Prostate gland (tissue), 2 donors: ENCODE measurements at regions not wholly inside any gene's neighbourhood (a gene's known extent, or its start where the extent isn't known, plus 50 kb on each side); places are given as distances from the start of the nearest gene placed in this dataset.
"Not testable (repeated sequence)": the region's sequence is repeated elsewhere in the genome, so short reads cannot be mapped to it uniquely, and the experiment has no call there.

ENCODE experiments used
- DNase-seq: peaks from one replicate; pipeline ENCODE4 v3.0.0-alpha.2; 2019; ENCODE audit warnings: low spot score
- H3K27ac ChIP-seq, 2 donors: fragments of 200-600 bp; sonication (generic); 2 replicates each; pipeline ENCODE4 v1.5.1; 2017 to 2019
- H3K27me3 ChIP-seq: fragments of 200-600 bp; sonication (generic); replicated peaks from 2 replicates; pipeline ENCODE4 v1.5.1; 2019; ENCODE audit not compliant: insufficient read depth
- H3K36me3 ChIP-seq, 2 donors: fragments of 200-600 bp; sonication (generic); 1 replicate in 1 of 2; 2 replicates in 1 of 2; pipeline versions ENCODE4 v1.5.1 to v1.8.1; 2017 to 2019
- H3K4me1 ChIP-seq: fragments of 200-600 bp; sonication (generic); replicated peaks from 2 replicates; pipeline ENCODE4 v1.5.1; 2019
- H3K4me3 ChIP-seq, 2 donors: fragments of 200-600 bp; sonication (generic); 2 replicates each; pipeline ENCODE4 v1.5.1; 2017 to 2019
- H3K9me3 ChIP-seq: fragments of 200-600 bp; sonication (generic); 2 replicates; pipeline ENCODE4 v1.5.1; 2017
- POLR2A ChIP-seq: fragments of 450-650 bp; IDR thresholded peaks from one replicate; pipeline ENCODE4 v1.6.1; 2016; ENCODE audit warnings: antibody characterized with exemption, mild to moderate bottlenecking
- POLR2AphosphoS5 ChIP-seq: sonication (generic); formaldehyde crosslinking; IDR thresholded peaks from one replicate; pipeline ENCODE4 v1.6.1; 2017; ENCODE audit warnings: antibody characterized with exemption
- WGBS: methylation state at CpG from one replicate; pipeline ENCODE4 v1.1.5; 2018; 5-methylcytosine and 5-hydroxymethylcytosine counted together
- intact Hi-C: fragments of 100-400 bp; cut with DNase I; formaldehyde crosslinking; loops from one replicate; pipeline ENCODE4 v1.14.2; 2022
- TF ChIP-seq, protein P1 (sequence below), 4 experiments: fragments of 200-600 bp in 2 of 4; fragments of 450-650 bp in 2 of 4; sonication (generic) in 2 of 4; IDR thresholded peaks; 1 replicate in 3 of 4; 2 replicates in 1 of 4; pipeline ENCODE4 v1.5.1; 2016 to 2019; ENCODE audit warnings: antibody characterized with exemption in 4 of 4, mild to moderate bottlenecking in 2 of 4, moderate library complexity in 2 of 4

GRCh38 chr6:146985966-146986365 is 218.3 kb upstream of the STXBP5 start:
- 90% methylated on average over 2 of the region's 2 CpGs for WGBS
- no peaks in the 10 kb centered on the region for H3K27me3 ChIP-seq
- intact Hi-C loops: no loop called here
- no peak for DNase-seq
- no peaks in the 10 kb centered on the region for H3K9me3 ChIP-seq
- TF ChIP-seq POLR2AphosphoS5 (no peak), POLR2A (no peak)
- TF ChIP-seq, protein P1, sequence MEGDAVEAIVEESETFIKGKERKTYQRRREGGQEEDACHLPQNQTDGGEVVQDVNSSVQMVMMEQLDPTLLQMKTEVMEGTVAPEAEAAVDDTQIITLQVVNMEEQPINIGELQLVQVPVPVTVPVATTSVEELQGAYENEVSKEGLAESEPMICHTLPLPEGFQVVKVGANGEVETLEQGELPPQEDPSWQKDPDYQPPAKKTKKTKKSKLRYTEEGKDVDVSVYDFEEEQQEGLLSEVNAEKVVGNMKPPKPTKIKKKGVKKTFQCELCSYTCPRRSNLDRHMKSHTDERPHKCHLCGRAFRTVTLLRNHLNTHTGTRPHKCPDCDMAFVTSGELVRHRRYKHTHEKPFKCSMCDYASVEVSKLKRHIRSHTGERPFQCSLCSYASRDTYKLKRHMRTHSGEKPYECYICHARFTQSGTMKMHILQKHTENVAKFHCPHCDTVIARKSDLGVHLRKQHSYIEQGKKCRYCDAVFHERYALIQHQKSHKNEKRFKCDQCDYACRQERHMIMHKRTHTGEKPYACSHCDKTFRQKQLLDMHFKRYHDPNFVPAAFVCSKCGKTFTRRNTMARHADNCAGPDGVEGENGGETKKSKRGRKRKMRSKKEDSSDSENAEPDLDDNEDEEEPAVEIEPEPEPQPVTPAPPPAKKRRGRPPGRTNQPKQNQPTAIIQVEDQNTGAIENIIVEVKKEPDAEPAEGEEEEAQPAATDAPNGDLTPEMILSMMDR (IDR thresholded peaks at IDR 0.05): no peak
- H3K27ac ChIP-seq: no peak overlapping the region
- H3K4me3 ChIP-seq: no peak overlapping the region
- H3K4me1 ChIP-seq: no peaks in the 10 kb centered on the region
- no peaks in the 10 kb centered on the region for H3K36me3 ChIP-seq

- DNase-seq, H3K36me3 ChIP-seq, H3K4me1 ChIP-seq, H3K9me3 ChIP-seq, H3K27me3 ChIP-seq, H3K4me3 ChIP-seq, intact Hi-C loops, H3K27ac ChIP-seq: not testable (repeated sequence)
- WGBS: 83% methylated on average over 1 of the region's 1 CpG
Observed at GRCh38 chr6:146987938-146988337, 216.3 kb upstream of the STXBP5 start.

GRCh38 chr6:146989860-146990259 is 214.4 kb upstream of the STXBP5 start:
- TF ChIP-seq POLR2AphosphoS5 (no peak), POLR2A (no peak)
- TF ChIP-seq, protein P1 (IDR thresholded peaks at IDR 0.05): no peak
- WGBS: 94% methylated on average over 4 of the region's 4 CpGs

DNA sequence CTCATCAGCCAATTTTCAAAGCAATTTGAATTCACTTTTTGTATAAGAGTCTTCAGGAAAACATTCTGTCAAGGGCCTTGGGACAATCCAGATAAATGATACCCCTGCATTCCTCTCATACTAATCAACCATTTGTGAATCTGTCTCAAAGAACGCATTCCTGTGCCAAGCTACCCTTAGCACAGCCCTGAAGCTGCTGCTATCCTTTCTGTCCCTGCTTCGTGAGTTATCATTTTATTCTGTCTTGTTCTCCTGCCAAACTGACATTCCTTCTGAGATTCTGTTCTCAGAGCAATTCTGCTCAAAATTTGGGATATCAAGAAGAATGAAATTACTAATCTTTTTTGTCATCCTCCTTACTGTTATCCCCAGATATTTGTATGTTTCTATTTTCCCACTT is 213.9 kb upstream of the STXBP5 start:
- H3K27me3 ChIP-seq: no peaks in the 10 kb centered on the region
- H3K4me1 ChIP-seq: no peaks in the 10 kb centered on the region
- H3K9me3 ChIP-seq: no peaks in the 10 kb centered on the region
- TF ChIP-seq POLR2AphosphoS5: no peak
- TF ChIP-seq, protein P1 (IDR thresholded peaks at IDR 0.05): no peak
- TF ChIP-seq POLR2A: no peak
- H3K27ac ChIP-seq: no peak overlapping the region
- no peaks in the 10 kb centered on the region for H3K36me3 ChIP-seq
- DNase-seq: no peak
- intact Hi-C loops: no loop called here
- 70% methylated on average over 2 of the region's 2 CpGs for WGBS
- H3K4me3 ChIP-seq: no peak overlapping the region

More at GRCh38 chr6:146989860-146990259, 214.4 kb upstream of the STXBP5 start:
- H3K9me3 ChIP-seq: no peaks in the 10 kb centered on the region
- no peak for DNase-seq
- H3K4me3 ChIP-seq: no peak overlapping the region
- intact Hi-C loops: no loop called here
- no peaks in the 10 kb centered on the region for H3K36me3 ChIP-seq
- no peaks in the 10 kb centered on the region for H3K4me1 ChIP-seq
- no peaks in the 10 kb centered on the region for H3K27me3 ChIP-seq
- no peak overlapping the region for H3K27ac ChIP-seq

GRCh38 chr6:146990821-146991798 is 213.1 kb upstream of the STXBP5 start:
- Histone ChIP-seq H3K36me3 (no peaks in the 10 kb centered on the region), H3K4me3 (no peak overlapping the region), H3K27me3 (no peaks in the 10 kb centered on the region), H3K4me1 (no peaks in the 10 kb centered on the region), H3K27ac (no peak overlapping the region), H3K9me3 (no peaks in the 10 kb centered on the region)
- no peak for DNase-seq
- intact Hi-C loops: no loop called here
- TF ChIP-seq POLR2A (no peak), POLR2AphosphoS5 (no peak)
- TF ChIP-seq, protein P1 (IDR thresholded peaks at IDR 0.05): no peak
- 84% methylated on average over 11 of the region's 11 CpGs for WGBS
